ENCODE measurements at regions not wholly inside any gene's neighbourhood (a gene's known extent, or its start where the extent isn't known, plus 50 kb on each side); places are given as distances from the start of the nearest gene placed in this dataset.

DNA sequence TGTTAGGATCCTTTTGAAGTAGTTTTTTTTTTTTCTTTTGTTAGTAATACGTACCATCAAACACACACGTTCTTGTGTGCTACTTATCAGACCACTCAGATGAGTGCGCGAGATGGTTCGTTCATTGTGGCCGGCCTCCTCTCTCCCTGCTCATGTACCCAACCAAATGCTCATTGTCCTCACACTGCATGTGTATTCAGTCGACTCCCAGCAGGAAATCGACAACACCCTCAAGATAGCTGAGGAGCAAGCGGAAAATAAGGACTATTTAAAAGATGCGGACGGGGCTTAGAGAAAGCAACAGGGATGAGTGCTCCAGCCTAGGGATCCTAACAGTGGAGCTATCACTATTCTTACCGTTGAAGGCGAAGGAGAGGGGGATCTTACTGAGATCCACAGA lies 72.9 kb upstream of the GUCY1A1 start:
- TF ChIP-seq POU2F2 (IDR thresholded peaks at IDR 0.05; ENCODE audit: low read depth, low read length) (no peak), TAF1 (IDR thresholded peaks at IDR 0.05; ENCODE audit: low read depth, low read length) (no peak), PAX5 (IDR thresholded peaks at IDR 0.05; ENCODE audit: insufficient read depth, low read length, severe bottlenecking) (no peak), POLR2AphosphoS5 (IDR thresholded peaks at IDR 0.05; ENCODE audit: low read depth, low read length) (no peak), SPI1 (IDR thresholded peaks at IDR 0.05; ENCODE audit: low read depth, low read length) (no peak), POLR2A (IDR thresholded peaks at IDR 0.05; ENCODE audit: low read depth, low read length) (no peak)
- FAIRE-seq (no peak), DNase-seq (ENCODE audit: insufficient read length, low spot score) (no peak)

DNA sequence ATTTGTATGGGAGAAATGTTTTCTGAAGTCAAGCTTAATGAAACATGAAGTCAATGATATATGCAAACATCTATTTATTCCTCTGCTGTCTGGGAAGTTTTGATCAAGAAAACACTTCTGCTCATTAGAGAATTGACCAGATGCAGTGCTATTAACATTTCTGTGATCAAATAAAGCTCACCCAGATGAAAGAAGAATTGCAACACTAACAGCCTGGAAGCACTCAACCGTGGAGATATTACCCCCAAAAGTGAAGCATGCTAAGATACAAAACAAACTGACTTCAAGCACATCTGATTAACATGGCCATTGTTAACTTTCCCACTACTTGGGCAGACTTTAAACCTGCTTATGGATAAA lies 73.7 kb upstream of the GUCY1A1 start:
- no peak for FAIRE-seq
- TF ChIP-seq POLR2AphosphoS5 (IDR thresholded peaks at IDR 0.05; ENCODE audit: low read depth, low read length) (no peak), SPI1 (IDR thresholded peaks at IDR 0.05; ENCODE audit: low read depth, low read length) (no peak), PAX5 (IDR thresholded peaks at IDR 0.05; ENCODE audit: insufficient read depth, low read length, severe bottlenecking) (no peak), POU2F2 (IDR thresholded peaks at IDR 0.05; ENCODE audit: low read depth, low read length) (no peak), POLR2A (IDR thresholded peaks at IDR 0.05; ENCODE audit: low read depth, low read length) (no peak), TAF1 (IDR thresholded peaks at IDR 0.05; ENCODE audit: low read depth, low read length) (no peak)
- DNase-seq (ENCODE audit: insufficient read length, low spot score): no peak

DNA sequence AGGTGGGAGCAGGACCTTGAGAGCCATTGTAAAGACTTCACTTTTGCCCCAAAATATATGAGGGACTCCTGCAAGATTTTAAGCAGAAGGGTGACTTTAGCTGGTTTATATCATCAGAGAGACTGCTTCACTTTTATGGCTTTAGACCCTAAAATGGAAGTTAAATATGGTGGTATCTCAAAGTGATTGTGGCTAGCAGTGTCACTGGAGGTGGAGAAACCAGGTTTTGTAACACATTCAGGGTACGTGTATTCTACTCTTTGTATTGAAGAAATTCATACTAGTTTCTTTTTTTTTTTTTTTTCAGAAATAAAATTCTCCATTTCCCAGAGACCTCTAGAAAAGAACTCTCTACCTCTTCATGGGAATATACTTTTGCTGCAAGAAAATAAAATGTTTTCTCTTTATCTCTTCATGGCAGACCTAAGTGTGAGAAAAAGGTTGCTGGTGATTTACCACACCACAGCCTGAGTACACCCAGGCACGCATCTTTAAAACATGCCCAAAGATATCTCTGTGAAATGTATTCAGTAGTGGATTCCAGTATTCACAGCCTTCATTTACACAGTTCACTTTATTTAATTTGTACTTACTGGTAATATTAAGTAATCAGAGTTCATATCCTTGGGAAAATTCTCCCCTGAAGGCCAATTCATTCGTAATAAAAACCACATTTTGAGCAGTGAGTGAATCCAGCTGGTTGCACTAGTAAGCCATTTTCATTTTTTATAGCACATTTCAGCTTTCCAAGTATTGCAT lies 74.3 kb upstream of the GUCY1A1 start:
- TF ChIP-seq POU2F2 (IDR thresholded peaks at IDR 0.05; ENCODE audit: low read depth, low read length) (no peak), TAF1 (IDR thresholded peaks at IDR 0.05; ENCODE audit: low read depth, low read length) (no peak), POLR2AphosphoS5 (IDR thresholded peaks at IDR 0.05; ENCODE audit: low read depth, low read length) (no peak)
- DNase-seq (ENCODE audit: insufficient read length, low spot score) (no peak), FAIRE-seq (no peak)

DNA sequence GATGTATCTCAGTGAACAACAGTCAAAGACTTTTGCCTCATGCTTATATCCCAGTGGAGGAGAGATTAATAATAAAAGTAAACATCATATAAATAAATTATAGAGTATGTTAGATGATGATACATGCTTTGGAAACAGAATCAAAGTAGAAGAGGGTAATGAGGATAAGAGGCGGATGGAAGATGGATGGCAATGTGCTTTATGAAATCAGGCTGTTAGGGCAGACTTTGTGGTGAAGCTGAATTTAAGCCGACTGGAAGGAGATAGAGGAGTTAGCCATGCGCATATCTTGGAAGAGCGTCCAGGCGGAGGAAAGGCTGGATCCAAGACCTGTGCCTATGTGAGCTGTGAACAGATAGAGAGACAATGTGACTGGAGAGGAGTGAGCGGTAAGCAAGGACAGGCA lies 74.9 kb upstream of the GUCY1A1 start:
- no peak for DNase-seq (ENCODE audit: insufficient read length, low spot score)
- TF ChIP-seq POU2F2 (IDR thresholded peaks at IDR 0.05; ENCODE audit: low read depth, low read length): no peak
- no peak for TF ChIP-seq POLR2A (IDR thresholded peaks at IDR 0.05; ENCODE audit: low read depth, low read length)
- TF ChIP-seq PAX5 (IDR thresholded peaks at IDR 0.05; ENCODE audit: insufficient read depth, low read length, severe bottlenecking): no peak
- FAIRE-seq: no peak

DNA sequence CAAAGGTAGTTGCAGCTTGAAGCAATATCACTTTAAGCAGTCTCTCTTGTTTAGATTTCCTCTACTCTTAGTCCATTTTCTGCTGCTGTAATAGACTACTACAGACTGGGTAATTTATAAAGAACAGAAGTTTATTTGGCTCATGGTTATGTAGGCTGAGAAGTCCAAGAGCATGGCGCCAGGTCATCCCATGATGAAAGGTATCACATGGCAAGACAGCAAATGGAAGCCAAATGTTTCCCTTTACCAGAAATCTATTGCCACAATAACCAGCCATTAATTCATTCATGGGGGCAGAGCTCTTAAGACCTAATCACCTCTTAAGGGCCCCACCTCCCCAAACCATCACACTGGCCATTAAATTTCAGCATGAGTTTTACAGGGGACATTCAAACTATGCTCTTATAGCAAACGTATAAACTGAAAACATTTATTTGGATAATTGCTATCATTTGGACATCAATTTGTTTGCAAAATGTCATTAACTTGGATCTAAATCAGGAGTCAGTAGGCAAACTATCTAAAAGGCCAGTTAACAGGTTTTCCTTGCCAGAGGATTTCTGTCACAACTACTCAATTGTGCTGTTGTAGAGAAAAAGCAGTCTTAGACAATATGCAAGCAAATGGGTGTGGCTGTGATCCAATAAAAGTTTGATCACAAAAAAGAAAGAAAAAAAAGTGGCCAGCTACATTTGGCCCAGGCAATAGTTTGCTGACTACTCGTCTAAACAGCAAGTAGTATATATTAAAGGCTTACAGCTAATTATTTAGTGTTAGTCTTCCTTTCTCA lies 75.7 kb upstream of the GUCY1A1 start:
- DNase-seq (ENCODE audit: insufficient read length, low spot score) (no peak), FAIRE-seq (no peak)
- TF ChIP-seq SPI1 (IDR thresholded peaks at IDR 0.05; ENCODE audit: low read depth, low read length): no peak
- no peak for TF ChIP-seq POLR2AphosphoS5 (IDR thresholded peaks at IDR 0.05; ENCODE audit: low read depth, low read length)
- no peak for TF ChIP-seq POLR2A (IDR thresholded peaks at IDR 0.05; ENCODE audit: low read depth, low read length)
- TF ChIP-seq PAX5 (IDR thresholded peaks at IDR 0.05; ENCODE audit: insufficient read depth, low read length, severe bottlenecking): no peak
- no peak for TF ChIP-seq TAF1 (IDR thresholded peaks at IDR 0.05; ENCODE audit: low read depth, low read length)
- no peak for TF ChIP-seq POU2F2 (IDR thresholded peaks at IDR 0.05; ENCODE audit: low read depth, low read length)

DNA sequence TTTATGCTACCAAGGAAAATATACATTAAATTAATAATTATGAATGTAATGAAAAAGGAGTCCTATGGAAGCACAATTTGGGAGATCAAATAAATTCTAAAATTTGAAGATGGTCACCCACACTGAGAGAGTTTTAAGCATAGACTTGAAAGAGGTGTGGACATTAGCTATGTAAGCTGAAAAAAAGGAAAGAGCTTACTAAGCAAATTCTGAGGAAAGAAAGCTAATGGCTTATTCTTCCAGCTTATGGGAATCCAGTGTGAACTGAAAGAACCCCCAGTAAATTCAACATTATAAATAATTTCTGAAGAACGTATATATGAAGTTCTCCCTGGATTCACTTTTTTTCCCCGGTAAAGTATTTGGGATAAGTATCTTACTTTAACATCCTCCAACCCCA lies 78.2 kb upstream of the GUCY1A1 start:
- DNase-seq (ENCODE audit: insufficient read length, low spot score) (no peak), FAIRE-seq (no peak)
- TF ChIP-seq POLR2A (IDR thresholded peaks at IDR 0.05; ENCODE audit: low read depth, low read length) (no peak), TAF1 (IDR thresholded peaks at IDR 0.05; ENCODE audit: low read depth, low read length) (no peak), POLR2AphosphoS5 (IDR thresholded peaks at IDR 0.05; ENCODE audit: low read depth, low read length) (no peak), SPI1 (IDR thresholded peaks at IDR 0.05; ENCODE audit: low read depth, low read length) (no peak), PAX5 (IDR thresholded peaks at IDR 0.05; ENCODE audit: insufficient read depth, low read length, severe bottlenecking) (no peak), POU2F2 (IDR thresholded peaks at IDR 0.05; ENCODE audit: low read depth, low read length) (no peak)

DNA sequence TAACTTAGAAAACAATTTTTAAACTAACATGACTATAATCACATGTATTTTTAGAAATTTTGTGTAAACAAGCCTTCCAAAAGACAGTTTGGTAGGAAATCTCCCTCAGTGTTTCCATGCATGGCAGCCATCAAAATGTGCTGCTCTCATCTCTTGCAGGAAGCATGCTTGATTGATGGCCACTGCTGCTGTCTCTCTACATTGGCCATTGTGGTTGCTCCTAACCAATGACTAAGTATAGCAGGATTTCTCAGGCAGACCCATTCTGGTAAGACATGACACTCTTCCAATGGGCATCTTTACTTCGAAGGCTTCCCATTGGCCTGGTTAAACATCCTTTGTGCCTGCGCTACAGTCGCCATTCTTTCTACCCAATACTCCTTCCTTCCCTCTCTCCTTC lies 78.9 kb upstream of the GUCY1A1 start:
- TF ChIP-seq POLR2A (IDR thresholded peaks at IDR 0.05; ENCODE audit: low read depth, low read length) (no peak), PAX5 (IDR thresholded peaks at IDR 0.05; ENCODE audit: insufficient read depth, low read length, severe bottlenecking) (no peak), SPI1 (IDR thresholded peaks at IDR 0.05; ENCODE audit: low read depth, low read length) (no peak), POLR2AphosphoS5 (IDR thresholded peaks at IDR 0.05; ENCODE audit: low read depth, low read length) (no peak), POU2F2 (IDR thresholded peaks at IDR 0.05; ENCODE audit: low read depth, low read length) (no peak), TAF1 (IDR thresholded peaks at IDR 0.05; ENCODE audit: low read depth, low read length) (no peak)
- no peak for FAIRE-seq
- no peak for DNase-seq (ENCODE audit: insufficient read length, low spot score)

DNA sequence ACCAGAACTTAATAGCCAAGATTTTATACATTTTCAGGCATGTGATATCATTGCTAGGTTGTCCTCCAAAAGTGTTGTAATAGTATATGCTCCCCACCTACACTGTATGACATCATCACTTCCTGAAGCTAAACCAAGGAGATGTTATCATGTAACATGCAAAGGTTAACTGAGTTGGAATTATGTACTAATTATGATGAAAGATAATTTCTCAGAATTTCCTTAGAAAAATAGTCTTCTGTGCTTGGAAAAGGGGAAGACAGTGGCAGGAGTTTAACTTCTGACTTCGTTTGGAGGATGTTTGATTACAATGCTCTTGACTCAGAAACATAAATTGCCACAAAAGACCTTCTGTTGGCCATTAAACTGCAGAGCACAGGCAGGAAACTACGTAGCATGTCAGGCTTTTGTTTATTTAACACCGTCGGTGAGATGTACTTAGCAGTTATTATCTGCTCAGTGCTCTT lies 83.6 kb upstream of the GUCY1A1 start:
- FAIRE-seq (no peak), DNase-seq (ENCODE audit: insufficient read length, low spot score) (no peak)
- TF ChIP-seq SPI1 (IDR thresholded peaks at IDR 0.05; ENCODE audit: low read depth, low read length): no peak
- no peak for TF ChIP-seq POLR2AphosphoS5 (IDR thresholded peaks at IDR 0.05; ENCODE audit: low read depth, low read length)
- TF ChIP-seq POLR2A (IDR thresholded peaks at IDR 0.05; ENCODE audit: low read depth, low read length): no peak
- TF ChIP-seq PAX5 (IDR thresholded peaks at IDR 0.05; ENCODE audit: insufficient read depth, low read length, severe bottlenecking): no peak
- TF ChIP-seq POU2F2 (IDR thresholded peaks at IDR 0.05; ENCODE audit: low read depth, low read length): no peak
- TF ChIP-seq TAF1 (IDR thresholded peaks at IDR 0.05; ENCODE audit: low read depth, low read length): no peak

DNA sequence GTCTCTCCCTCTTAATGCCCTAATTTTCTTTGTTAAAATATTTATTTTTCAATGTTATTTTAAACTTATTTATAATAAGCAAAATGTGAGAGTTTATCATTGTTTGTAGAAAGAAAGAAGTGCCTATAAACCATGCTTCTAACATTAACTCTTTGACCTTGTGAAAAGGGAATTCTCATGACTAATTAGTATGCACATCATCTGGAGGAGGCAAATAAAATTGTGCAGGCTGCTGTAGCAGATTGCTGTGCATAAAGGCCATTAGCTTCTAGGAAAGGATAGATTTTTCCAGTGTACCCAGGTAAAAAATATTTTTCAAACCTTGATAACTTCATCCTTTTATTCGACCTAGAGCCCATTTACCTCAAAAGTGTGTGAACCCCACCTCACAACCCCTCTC lies 84.6 kb upstream of the GUCY1A1 start:
- FAIRE-seq (no peak), DNase-seq (ENCODE audit: insufficient read length, low spot score) (no peak)
- no peak for TF ChIP-seq POLR2A (IDR thresholded peaks at IDR 0.05; ENCODE audit: low read depth, low read length)
- TF ChIP-seq POU2F2 (IDR thresholded peaks at IDR 0.05; ENCODE audit: low read depth, low read length): no peak
- no peak for TF ChIP-seq PAX5 (IDR thresholded peaks at IDR 0.05; ENCODE audit: insufficient read depth, low read length, severe bottlenecking)
- TF ChIP-seq TAF1 (IDR thresholded peaks at IDR 0.05; ENCODE audit: low read depth, low read length): no peak
- TF ChIP-seq POLR2AphosphoS5 (IDR thresholded peaks at IDR 0.05; ENCODE audit: low read depth, low read length): no peak
- no peak for TF ChIP-seq SPI1 (IDR thresholded peaks at IDR 0.05; ENCODE audit: low read depth, low read length)
